ENCODE measurements at regions not wholly inside any gene's neighbourhood (a gene's known extent, or its start where the extent isn't known, plus 50 kb on each side); places are given as distances from the start of the nearest gene placed in this dataset.

DNA sequence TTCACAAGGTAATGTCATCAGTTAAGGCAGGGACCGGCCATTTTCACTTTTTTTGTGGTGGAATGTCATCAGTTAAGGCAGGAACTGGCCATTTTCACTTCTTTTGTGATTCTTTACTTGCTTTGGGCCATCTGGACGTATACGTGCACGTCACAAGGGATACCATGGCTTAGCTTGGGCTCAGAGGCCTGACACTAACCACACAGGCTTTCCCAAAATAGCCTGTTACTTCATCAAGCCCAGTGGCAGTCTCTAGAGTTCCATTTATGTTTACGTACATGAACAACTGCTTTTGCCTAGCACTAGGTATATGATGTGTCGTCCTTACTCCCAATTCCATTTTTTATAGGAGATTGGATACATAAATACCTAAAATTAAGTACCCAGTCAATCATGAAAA, 237.9 kb downstream of the C7orf25 start (continued):
- TF ChIP-seq SUZ12 (IDR thresholded peaks at IDR 0.05; ENCODE audit: low read length) (no peak), JUND (IDR thresholded peaks at IDR 0.05; ENCODE audit: low read length) (no peak)

Data from H1 (cell line).